ENCODE measurements at regions not wholly inside any gene's neighbourhood (a gene's known extent, or its start where the extent isn't known, plus 50 kb on each side); places are given as distances from the start of the nearest gene placed in this dataset.
"Not testable (repeated sequence)": the region's sequence is repeated elsewhere in the genome, so short reads cannot be mapped to it uniquely, and the experiment has no call there.

- no peak for DNase-seq (ENCODE audit: low read depth, low spot score)
Measured at GRCh38 chr3:187850258-187850921, 105.1 kb upstream of the BCL6 start.

GRCh38 chr3:187852842-187853730 lies 107.8 kb upstream of the BCL6 start:
- DNase-seq (ENCODE audit: low read depth, low spot score): no peak

- no peak for DNase-seq (ENCODE audit: low read depth, low spot score)
Measured at GRCh38 chr3:187855131-187855530, 109.9 kb upstream of the BCL6 start.

GRCh38 chr3:187856555-187856954 lies 111.3 kb upstream of the BCL6 start:
- no peak for DNase-seq (ENCODE audit: low read depth, low spot score)

- DNase-seq (ENCODE audit: low read depth, low spot score): peak; percentile 56
Measured at GRCh38 chr3:187858041-187858440, 112.8 kb upstream of the BCL6 start.

GRCh38 chr3:187858711-187859110 lies 113.4 kb upstream of the BCL6 start:
- no peak for DNase-seq (ENCODE audit: low read depth, low spot score)

GRCh38 chr3:187862701-187863277 lies 117.5 kb upstream of the BCL6 start:
- DNase-seq (ENCODE audit: low read depth, low spot score): not testable (repeated sequence)

- no peak for DNase-seq (ENCODE audit: low read depth, low spot score)
Measured at GRCh38 chr3:187870360-187871203, 125.3 kb upstream of the BCL6 start.

GRCh38 chr3:187871204-187871591 lies 125.9 kb upstream of the BCL6 start:
- DNase-seq (ENCODE audit: low read depth, low spot score): no peak

GRCh38 chr3:187871848-187872247 lies 126.6 kb upstream of the BCL6 start:
- DNase-seq (ENCODE audit: low read depth, low spot score): no peak

GRCh38 chr3:187873843-187874242 lies 128.6 kb upstream of the BCL6 start:
- DNase-seq (ENCODE audit: low read depth, low spot score): no peak

GRCh38 chr3:187875863-187876262 lies 130.6 kb upstream of the BCL6 start:
- no peak for DNase-seq (ENCODE audit: low read depth, low spot score)

GRCh38 chr3:187878772-187879518 lies 133.7 kb upstream of the BCL6 start:
- peak; percentile 48 for DNase-seq (ENCODE audit: low read depth, low spot score)

- no peak for DNase-seq (ENCODE audit: low read depth, low spot score)
Measured at GRCh38 chr3:187880441-187880840, 135.2 kb upstream of the BCL6 start.

- no peak for DNase-seq (ENCODE audit: low read depth, low spot score)
Measured at GRCh38 chr3:187880851-187881250, 135.6 kb upstream of the BCL6 start.

- no peak for DNase-seq (ENCODE audit: low read depth, low spot score)
Measured at GRCh38 chr3:187888701-187889100, 143.4 kb upstream of the BCL6 start.

- DNase-seq (ENCODE audit: low read depth, low spot score): no peak
Measured at GRCh38 chr3:187889106-187889505, 143.8 kb upstream of the BCL6 start.

GRCh38 chr3:187889601-187890404 lies 144.5 kb upstream of the BCL6 start:
- DNase-seq (ENCODE audit: low read depth, low spot score): no peak

GRCh38 chr3:187890405-187890752 lies 145.1 kb upstream of the BCL6 start:
- not testable (repeated sequence) for DNase-seq (ENCODE audit: low read depth, low spot score)

GRCh38 chr3:187896646-187897045 lies 151.4 kb upstream of the BCL6 start:
- no peak for DNase-seq (ENCODE audit: low read depth, low spot score)
